Muscle of arm (tissue), 1 donor: ENCODE measurements at regions not wholly inside any gene's neighbourhood (a gene's known extent, or its start where the extent isn't known, plus 50 kb on each side); places are given as distances from the start of the nearest gene placed in this dataset.
"Not testable (repeated sequence)": the region's sequence is repeated elsewhere in the genome, so short reads cannot be mapped to it uniquely, and the experiment has no call there.

Experiments
- DNase-seq: peaks from one replicate; pipeline ENCODE4 v3.0.0-alpha.2; 2013

GRCh38 chr6:150767571-150768018 is 97.9 kb upstream of the MTHFD1L start:
- DNase-seq: peak; percentile 56

GRCh38 chr6:150770637-150771036 is 94.9 kb upstream of the MTHFD1L start:
- DNase-seq: no peak

GRCh38 chr6:150773969-150774368 is 91.5 kb upstream of the MTHFD1L start:
- DNase-seq: no peak

DNA sequence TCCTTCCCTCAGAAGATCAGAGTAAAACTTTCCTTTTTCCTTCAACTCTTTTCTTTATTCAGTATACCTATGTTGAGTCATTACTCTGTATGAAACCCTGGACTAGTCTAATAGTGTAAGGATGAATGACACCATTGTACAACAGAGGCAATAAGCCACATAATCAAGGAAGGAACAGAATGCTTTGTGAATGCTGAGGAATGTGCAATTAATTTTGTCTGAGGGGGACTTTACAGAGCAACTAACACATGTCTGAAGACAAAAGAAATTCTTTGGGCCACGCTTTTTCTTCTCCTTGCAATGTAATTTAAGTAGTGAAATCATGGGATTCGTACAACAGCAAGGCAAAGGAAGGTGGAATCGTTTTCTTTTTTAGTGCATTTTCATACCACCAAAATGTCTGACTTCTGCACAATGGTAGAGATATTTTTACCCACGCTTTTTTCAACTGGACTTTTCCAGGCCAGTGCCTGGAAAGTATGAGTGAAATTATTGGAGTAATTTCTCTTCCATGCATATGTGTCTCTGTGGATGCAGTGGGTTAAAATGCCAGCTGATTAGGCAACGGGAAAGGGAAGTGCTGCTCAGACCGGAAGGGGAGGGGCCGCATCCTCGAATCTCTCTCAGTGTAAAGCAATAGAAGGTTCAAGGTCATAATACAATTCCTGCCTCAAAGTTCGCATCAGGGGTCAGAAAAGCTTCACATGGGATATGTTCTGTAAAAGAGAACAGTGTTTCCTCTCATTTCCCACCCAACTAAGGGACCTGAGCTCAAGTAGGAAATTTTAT is 89.9 kb upstream of the MTHFD1L start:
- DNase-seq: no peak

- no peak for DNase-seq
Measured at GRCh38 chr6:150777736-150778135, 87.8 kb upstream of the MTHFD1L start.

GRCh38 chr6:150783813-150784212 is 81.7 kb upstream of the MTHFD1L start:
- no peak for DNase-seq

GRCh38 chr6:150787429-150787828 is 78.1 kb upstream of the MTHFD1L start:
- no peak for DNase-seq

DNA sequence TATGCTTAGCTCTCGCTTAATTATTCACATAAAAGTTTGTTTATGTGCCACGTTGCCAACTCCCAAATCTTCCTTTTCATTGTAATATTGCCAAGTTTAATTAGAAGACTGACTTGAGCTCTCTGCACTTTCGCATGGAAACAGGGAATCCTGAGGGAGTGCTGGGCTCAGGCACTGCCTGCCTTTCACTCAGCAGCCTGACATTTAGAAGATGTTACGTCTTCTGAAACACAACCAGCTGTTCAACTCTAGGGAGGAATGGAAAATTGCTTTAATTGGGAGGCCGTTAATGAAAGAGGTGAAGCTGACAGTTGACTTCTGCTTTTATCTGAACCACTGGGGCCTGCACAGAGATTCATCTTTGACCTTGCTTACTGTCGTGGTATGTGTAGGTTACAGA is 77.4 kb upstream of the MTHFD1L start:
- no peak for DNase-seq

DNA sequence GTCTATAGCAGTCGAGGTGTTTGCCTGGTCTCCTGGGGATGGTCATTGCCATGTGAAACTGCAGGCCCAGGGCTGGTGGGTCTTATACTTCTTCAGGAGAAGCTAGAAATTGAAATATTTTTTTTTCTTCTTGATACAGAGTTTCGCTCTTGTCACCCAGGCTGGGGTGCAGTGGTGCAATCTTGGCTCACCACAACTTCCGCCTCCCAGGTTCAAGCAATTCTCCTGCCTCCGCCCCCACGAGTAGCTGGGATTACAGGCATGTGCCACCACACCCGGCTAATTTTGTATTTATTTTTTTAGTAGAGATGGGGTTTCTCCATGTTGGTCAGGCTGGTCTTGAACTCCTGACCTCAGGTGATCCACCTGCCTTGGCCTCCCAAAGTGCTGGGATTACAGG is 75.6 kb upstream of the MTHFD1L start:
- DNase-seq: not testable (repeated sequence)

DNA sequence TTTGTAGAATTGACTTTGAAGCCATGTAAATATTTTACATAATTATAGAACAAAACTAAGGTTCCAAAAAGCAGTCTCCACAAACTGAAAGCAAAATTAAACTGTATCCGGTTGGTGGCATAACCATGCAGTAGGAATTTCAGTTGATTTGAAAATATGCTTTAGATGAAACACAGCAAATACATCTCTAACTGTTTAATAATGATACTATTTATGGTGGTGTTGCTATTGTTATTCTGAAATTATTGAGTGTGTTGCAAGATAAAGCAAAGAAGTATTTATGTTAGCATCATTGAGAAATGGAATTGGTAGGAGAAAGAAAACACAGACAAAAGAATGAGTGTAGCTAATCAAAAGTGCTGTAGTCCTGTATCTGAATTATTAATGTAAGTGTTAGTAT is 73.8 kb upstream of the MTHFD1L start:
- no peak for DNase-seq

GRCh38 chr6:150797949-150798348 is 67.6 kb upstream of the MTHFD1L start:
- DNase-seq: no peak

DNA sequence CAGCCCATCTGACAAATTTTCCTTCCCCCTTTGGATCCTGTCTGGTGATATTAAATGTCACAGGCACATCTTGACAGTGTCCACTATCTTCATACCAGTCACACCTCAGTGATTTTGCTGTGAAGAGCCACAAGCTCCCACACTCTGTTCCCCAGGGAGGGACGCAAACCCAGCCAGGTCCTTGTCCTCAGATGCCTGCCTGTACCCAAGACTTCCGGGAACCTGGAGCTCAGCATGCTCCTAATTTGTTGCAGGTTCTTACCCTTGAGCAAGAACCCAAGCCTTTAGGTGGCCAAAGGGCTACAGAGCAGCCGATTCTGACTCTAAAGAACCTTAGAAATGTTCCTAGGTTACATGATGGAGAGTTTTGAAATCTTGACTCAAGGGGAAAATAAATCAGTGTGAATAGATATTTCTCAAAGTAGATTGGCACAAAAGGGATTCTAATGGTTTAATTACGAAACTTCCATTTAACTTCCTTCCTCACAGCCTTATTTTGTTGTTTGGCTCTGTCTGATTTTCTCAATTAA is 66.2 kb upstream of the MTHFD1L start:
- DNase-seq: no peak

DNA sequence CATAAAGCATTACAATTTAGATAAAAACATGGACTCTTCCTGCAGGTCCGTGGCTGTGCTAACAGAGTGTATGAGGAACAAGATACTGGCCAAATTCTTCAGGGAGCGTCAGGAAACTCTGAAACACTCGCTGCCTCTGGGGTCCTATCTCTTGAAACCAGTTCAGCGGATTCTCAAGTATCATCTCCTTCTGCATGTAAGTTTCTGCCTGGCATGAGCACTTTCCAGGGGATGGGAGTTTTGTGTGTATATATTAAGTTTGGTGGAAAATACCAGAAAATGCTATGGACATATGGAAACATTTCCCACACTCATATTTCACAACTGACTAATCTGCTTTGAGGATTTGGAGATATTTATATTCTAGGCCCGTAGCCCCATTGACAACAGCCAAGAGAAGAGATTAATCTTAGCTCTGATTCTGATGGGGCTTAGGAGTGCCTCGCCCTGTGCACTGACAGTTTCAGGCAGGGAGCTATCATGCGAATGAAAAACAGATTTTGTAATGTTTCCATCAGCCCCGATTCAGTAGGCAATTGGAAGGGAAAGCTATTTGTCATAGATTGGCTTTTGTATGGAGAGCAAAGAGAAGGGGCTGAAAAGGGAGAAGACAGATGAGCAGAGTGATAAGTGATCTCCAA is 64.7 kb upstream of the MTHFD1L start:
- DNase-seq: peak; percentile 86

DNA sequence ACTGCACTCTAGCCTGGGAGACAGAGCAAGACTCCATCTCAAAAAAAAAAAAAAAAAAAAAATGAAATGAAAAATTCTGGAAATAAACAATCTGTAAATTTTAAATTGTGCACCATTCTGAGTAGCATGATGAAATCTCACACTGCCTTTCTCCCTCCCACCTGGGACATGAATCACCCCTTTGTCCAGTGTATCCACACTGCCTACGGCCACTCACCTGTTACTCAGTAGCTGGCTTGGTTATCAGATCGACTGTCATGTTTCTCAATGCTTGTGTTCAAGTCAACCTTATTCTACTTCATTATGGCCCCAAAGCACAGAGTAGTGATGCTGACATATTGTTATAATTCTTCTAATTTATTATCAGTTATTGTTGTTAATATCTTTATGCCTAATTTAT is 58.7 kb upstream of the MTHFD1L start:
- no peak for DNase-seq

- DNase-seq: peak; percentile 38
Measured at GRCh38 chr6:150813319-150813992, 52.0 kb upstream of the MTHFD1L start.

DNA sequence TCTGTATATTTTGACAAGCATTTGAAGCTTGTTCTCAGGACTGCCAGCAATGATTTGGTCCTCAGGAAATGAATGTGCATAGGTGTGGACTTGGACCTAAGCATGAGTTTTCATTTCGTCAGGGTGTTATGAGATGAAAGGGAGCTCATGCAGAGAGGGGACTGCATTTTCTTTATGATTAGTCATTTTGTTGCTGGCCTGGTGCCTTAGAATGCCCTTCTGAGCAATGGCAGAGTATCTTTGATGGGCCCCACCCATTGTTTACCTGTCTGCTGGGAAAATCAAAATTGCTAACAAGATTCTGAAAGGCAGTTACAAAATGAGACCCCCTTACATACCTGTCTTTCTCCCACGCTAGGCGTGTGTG is 51.5 kb upstream of the MTHFD1L start:
- DNase-seq: no peak
